K562 (cell line): ENCODE measurements at regions not wholly inside any gene's neighbourhood (a gene's known extent, or its start where the extent isn't known, plus 50 kb on each side); places are given as distances from the start of the nearest gene placed in this dataset.
A peak's percentile ranks its signal among the peaks of the same experiment; 100 is the strongest.

Experiments
- ARID3A ChIP-seq: IDR thresholded peaks from 2 replicates; pipeline ENCODE4 v1.6.1; 2012; ENCODE audit warnings: low read depth, low read length, improper control_type of control experiment, borderline replicate concordance
- ATF6 ChIP-seq: sonication (generic); formaldehyde crosslinking; IDR thresholded peaks from 2 replicates; pipeline ENCODE4 v1.4.0; 2020; ENCODE audit warnings: mild to moderate bottlenecking, missing genetic modification reagents
- JUND ChIP-seq, 2 experiments: IDR thresholded peaks; 2 replicates in 1 of 2; 3 replicates in 1 of 2; pipeline ENCODE4 v1.6.1; 2011; ENCODE audit warnings: borderline replicate concordance in 2 of 2, low read depth in 2 of 2, low read length in 2 of 2, improper control_type of control experiment in 1 of 2, missing biosample characterization in 1 of 2, missing genetic modification characterization in 1 of 2, missing genetic modification reagents in 1 of 2
- KLF16 ChIP-seq: IDR thresholded peaks from 2 replicates; pipeline ENCODE4 v1.6.1; 2016; ENCODE audit warnings: antibody characterized with exemption
- RBM14 ChIP-seq: fragments of 200-400 bp; formaldehyde crosslinking; IDR thresholded peaks from 2 replicates; pipeline ENCODE4 v1.6.1; 2018; ENCODE audit warnings: low read depth, mild to moderate bottlenecking, low read length, moderate library complexity, borderline replicate concordance; ENCODE audit not compliant: insufficient read depth
- SP2 ChIP-seq: IDR thresholded peaks from 2 replicates; pipeline ENCODE4 v1.6.1; 2011; ENCODE audit warnings: mild to moderate bottlenecking, low read depth, low read length, moderate library complexity; ENCODE audit not compliant: poor library complexity, severe bottlenecking; ENCODE audit errors: extremely low read depth
- ZNF133 ChIP-seq: fragments of 250-450 bp; sonication (Bioruptor Pico); IDR thresholded peaks from 2 replicates; pipeline ENCODE4 v1.4.0; 2020; ENCODE audit warnings: mild to moderate bottlenecking
- ZNF311 ChIP-seq: fragments of 250-450 bp; sonication (Bioruptor Pico); IDR thresholded peaks from 2 replicates; pipeline ENCODE4 v1.4.0; 2020; ENCODE audit warnings: mild to moderate bottlenecking, moderate library complexity
- ZNF398 ChIP-seq: fragments of 250-450 bp; sonication (Bioruptor Pico); IDR thresholded peaks from 2 replicates; pipeline ENCODE4 v1.8.0; 2021; ENCODE audit warnings: moderate library complexity, mild to moderate bottlenecking, inconsistent platforms
- TF ChIP-seq, protein P1 (sequence below): fragments of 250-450 bp; sonication (Bioruptor Pico); IDR thresholded peaks from 2 replicates; pipeline ENCODE4 v1.5.0; 2021; ENCODE audit warnings: mild to moderate bottlenecking, moderate library complexity
- TF ChIP-seq, protein P2 (sequence below): fragments of 450-650 bp; IDR thresholded peaks from 2 replicates; pipeline ENCODE4 v1.6.1; 2016; ENCODE audit warnings: antibody characterized with exemption
- TF ChIP-seq, protein P3 (sequence below), 2 experiments: fragments of 450-650 bp in 1 of 2; sonication (generic) in 1 of 2; formaldehyde crosslinking in 1 of 2; IDR thresholded peaks in 1 of 2; conservative IDR thresholded peaks in 1 of 2; 2 replicates each; pipeline versions ENCODE4 v1.6.1 to v1.8.1; 2016 to 2023; ENCODE audit warnings: mild to moderate bottlenecking in 2 of 2, moderate library complexity in 2 of 2, inconsistent platforms in 1 of 2, missing genetic modification reagents in 1 of 2

DNA sequence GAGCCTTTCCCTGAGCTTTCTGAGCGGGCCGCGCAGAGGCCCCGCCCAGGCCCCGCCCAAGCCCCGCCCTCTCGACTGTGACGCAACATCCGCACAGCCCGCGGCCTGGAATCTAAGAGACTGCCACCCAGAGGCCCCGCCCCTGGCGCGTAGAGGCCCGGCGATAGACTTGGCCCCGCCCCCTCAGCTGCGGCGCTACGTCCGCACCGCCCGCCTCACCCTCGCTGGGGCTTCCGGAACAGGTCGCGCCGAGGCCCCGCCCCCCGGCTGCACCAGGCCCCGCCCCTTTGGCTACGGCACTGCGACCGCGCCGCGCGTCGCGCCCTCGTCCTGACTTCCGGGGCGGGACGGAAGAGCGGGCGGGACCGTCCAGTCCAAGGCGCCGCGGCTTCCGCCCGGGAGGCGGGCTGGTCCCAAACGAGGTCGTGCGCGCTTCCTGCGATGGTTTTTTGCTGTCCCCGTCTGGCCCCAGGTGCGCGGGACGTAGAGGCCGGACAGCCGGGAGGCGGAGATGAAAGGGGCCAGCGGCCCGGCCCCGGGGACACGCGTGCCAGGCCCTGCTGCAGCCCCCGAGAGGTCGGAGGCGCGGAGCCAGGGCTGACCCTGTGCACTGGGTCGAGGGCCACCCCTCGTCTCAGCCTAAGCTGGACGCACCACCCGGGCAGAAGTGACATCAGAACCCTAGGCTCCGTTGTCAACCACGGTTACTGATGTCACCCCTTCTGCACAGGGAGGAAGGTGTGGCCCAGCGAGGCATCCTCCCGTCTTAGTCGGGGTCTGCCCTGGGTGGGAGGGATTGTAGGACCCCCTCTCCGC, 59.0 kb upstream of the WNT7B start (continued):
- TF ChIP-seq, protein P1, sequence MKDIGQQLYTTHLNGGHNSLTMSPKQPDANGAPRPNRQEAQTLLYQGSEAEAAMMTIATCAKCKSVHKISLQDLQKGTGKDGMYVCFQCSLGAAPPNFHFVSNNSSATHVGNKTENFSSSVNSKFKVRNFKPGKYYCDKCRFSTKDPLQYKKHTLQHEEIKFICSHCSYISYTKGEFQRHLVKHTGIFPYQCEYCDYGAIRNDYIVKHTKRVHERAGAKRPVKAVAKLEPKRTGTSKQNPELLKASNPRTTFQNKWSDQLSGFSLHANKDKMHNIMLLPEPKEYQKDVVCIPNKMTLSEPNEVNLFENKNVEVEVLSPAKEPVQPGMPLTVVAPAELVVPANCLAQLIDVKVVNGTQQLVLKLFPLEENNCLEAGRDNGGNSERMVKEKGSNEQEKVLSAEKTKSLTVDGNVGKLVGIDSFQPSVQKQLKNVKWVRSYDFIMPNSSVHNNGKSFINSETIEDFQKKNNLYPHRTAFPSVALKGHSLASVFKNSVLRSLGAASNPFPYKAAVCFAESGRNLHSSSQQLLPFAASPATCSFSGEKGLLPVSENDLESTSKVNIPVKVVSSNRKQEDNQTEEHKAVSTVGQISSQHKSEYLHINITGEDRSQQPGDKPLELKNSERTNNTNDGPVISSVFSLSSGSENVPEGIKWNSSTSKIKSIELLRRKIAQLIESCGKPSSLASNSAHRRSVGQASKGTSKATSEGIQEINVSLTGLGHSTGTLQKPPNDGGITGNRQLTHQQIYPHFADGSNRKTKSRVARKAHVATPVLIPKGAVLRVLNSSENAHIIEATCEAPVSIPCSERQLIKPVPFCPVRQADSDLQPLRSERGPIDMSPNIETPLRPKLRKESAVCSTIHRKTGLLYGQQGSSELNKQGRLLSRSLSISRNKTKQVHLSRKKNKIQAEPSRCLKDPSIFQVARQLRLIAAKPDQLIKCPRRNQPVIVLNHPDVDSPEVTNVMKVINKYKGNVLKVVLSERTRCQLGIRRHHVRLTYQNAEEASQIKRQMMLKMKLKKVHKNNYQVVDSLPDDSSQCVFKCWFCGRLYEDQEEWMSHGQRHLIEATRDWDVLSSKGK (CRISPR knock-in tag): no peak
- TF ChIP-seq RBM14 (no peak), JUND (IDR thresholded peaks at IDR 0.05; ENCODE audit: borderline replicate concordance, low read depth, low read length) (peak; percentile 2; the same call in 1 of the 2 replicates), JUND (tag; IDR thresholded peaks at IDR 0.05; ENCODE audit: borderline replicate concordance, low read depth, low read length) (no peak), SP2 (peak; percentile 33), ARID3A (no peak), ZNF133 (CRISPR knock-in tag) (no peak), KLF16 (no peak), ZNF311 (CRISPR knock-in tag) (no peak), ZNF398 (CRISPR knock-in tag) (no peak), ATF6 (CRISPR knock-in tag) (peak; percentile 76; the same call in 1 of the 2 replicates)
- TF ChIP-seq, protein P2, sequence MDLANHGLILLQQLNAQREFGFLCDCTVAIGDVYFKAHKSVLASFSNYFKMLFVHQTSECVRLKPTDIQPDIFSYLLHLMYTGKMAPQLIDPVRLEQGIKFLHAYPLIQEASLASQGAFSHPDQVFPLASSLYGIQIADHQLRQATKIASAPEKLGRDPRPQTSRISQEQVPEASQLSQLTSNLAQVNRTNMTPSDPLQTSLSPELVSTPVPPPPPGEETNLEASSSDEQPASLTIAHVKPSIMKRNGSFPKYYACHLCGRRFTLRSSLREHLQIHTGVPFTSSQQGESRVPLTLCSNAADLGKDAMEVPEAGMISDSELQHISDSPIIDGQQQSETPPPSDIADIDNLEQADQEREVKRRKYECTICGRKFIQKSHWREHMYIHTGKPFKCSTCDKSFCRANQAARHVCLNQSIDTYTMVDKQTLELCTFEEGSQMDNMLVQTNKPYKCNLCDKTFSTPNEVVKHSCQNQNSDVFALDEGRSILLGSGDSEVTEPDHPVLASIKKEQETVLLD: no peak
- TF ChIP-seq, protein P3, sequence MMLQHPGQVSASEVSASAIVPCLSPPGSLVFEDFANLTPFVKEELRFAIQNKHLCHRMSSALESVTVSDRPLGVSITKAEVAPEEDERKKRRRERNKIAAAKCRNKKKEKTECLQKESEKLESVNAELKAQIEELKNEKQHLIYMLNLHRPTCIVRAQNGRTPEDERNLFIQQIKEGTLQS (IDR thresholded peaks at IDR 0.05): peak; percentile 43; the same call in 1 of the 2 replicates
- TF ChIP-seq, protein P3 (CRISPR knock-in tag; conservative IDR thresholded peaks at IDR 0.05): no peak
